Vagina (tissue), 2 donors: ENCODE measurements at regions not wholly inside any gene's neighbourhood (a gene's known extent, or its start where the extent isn't known, plus 50 kb on each side); places are given as distances from the start of the nearest gene placed in this dataset.
A peak's percentile ranks its signal among the peaks of the same experiment; 100 is the strongest.

Experiments
- DNase-seq, 2 donors: peaks; one replicate each; pipeline ENCODE4 v3.0.0-alpha.2; 2017; ENCODE audit errors: extremely low spot score in 2 of 2
- H3K27ac ChIP-seq: fragments of 200-600 bp; sonication (generic); one replicate; pipeline ENCODE4 v1.5.1; 2019
- H3K27me3 ChIP-seq: fragments of 200-600 bp; sonication (generic); one replicate; pipeline ENCODE4 v1.5.1; 2019
- H3K36me3 ChIP-seq, 2 donors: fragments of 200-600 bp; sonication (generic); one replicate each; pipeline ENCODE4 v1.5.1; 2017 to 2019
- H3K4me1 ChIP-seq: fragments of 200-600 bp; sonication (generic); one replicate; pipeline ENCODE4 v1.5.1; 2019
- H3K4me3 ChIP-seq, 2 donors: fragments of 200-600 bp; sonication (generic); 1 replicate in 1 of 2; 2 replicates in 1 of 2; pipeline ENCODE4 v1.5.1; 2016 to 2019
- H3K9me3 ChIP-seq: fragments of 200-600 bp; sonication (generic); one replicate; pipeline ENCODE4 v1.5.1; 2019
- POLR2A ChIP-seq, 2 donors: fragments of 450-650 bp; IDR thresholded peaks; one replicate each; pipeline ENCODE4 v1.6.1; 2017; ENCODE audit warnings: antibody characterized with exemption in 2 of 2, mild to moderate bottlenecking in 2 of 2, moderate library complexity in 2 of 2
- POLR2AphosphoS5 ChIP-seq, 2 donors: sonication (generic); formaldehyde crosslinking; IDR thresholded peaks; one replicate each; pipeline ENCODE4 v1.9.0; 2017; ENCODE audit warnings: antibody characterized with exemption in 2 of 2, mild to moderate bottlenecking in 2 of 2, low read depth in 1 of 2; ENCODE audit not compliant: insufficient read depth in 1 of 2
- intact Hi-C: fragments of 100-400 bp; cut with DNase I; formaldehyde crosslinking; loops from one replicate; pipeline ENCODE4 v1.15.1; 2023
- TF ChIP-seq, protein P1 (sequence below), 3 experiments: fragments of 450-650 bp in 2 of 3; fragments of 200-600 bp in 1 of 3; sonication (generic) in 1 of 3; IDR thresholded peaks; one replicate each; pipeline ENCODE4 v1.5.1; 2017 to 2019; ENCODE audit warnings: antibody characterized with exemption in 3 of 3, mild to moderate bottlenecking in 2 of 3, moderate library complexity in 2 of 3

- peaks cover 26% of the 10 kb centered on the region for H3K4me1 ChIP-seq
- H3K27me3 ChIP-seq, result no peaks in the 10 kb centered on the region
- peak in 1 of 2 donors; percentile 49 for DNase-seq
- TF ChIP-seq POLR2A (IDR thresholded peaks at IDR 0.05) (no peak), POLR2AphosphoS5 (IDR thresholded peaks at IDR 0.05; ENCODE audit: insufficient read depth in 1 of 2, low read depth in 1 of 2) (no peak)
- TF ChIP-seq, protein P1, sequence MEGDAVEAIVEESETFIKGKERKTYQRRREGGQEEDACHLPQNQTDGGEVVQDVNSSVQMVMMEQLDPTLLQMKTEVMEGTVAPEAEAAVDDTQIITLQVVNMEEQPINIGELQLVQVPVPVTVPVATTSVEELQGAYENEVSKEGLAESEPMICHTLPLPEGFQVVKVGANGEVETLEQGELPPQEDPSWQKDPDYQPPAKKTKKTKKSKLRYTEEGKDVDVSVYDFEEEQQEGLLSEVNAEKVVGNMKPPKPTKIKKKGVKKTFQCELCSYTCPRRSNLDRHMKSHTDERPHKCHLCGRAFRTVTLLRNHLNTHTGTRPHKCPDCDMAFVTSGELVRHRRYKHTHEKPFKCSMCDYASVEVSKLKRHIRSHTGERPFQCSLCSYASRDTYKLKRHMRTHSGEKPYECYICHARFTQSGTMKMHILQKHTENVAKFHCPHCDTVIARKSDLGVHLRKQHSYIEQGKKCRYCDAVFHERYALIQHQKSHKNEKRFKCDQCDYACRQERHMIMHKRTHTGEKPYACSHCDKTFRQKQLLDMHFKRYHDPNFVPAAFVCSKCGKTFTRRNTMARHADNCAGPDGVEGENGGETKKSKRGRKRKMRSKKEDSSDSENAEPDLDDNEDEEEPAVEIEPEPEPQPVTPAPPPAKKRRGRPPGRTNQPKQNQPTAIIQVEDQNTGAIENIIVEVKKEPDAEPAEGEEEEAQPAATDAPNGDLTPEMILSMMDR (IDR thresholded peaks at IDR 0.05), result no peak
- no peak overlapping the region for H3K4me3 ChIP-seq
- intact Hi-C loops, result no loop called here
- H3K27ac ChIP-seq, result no peak overlapping the region
- no peaks in the 10 kb centered on the region for H3K9me3 ChIP-seq
- no peaks in the 10 kb centered on the region for H3K36me3 ChIP-seq
Observed at GRCh38 chr10:4073912-4074311, 288.9 kb upstream of the KLF6 start.

DNA sequence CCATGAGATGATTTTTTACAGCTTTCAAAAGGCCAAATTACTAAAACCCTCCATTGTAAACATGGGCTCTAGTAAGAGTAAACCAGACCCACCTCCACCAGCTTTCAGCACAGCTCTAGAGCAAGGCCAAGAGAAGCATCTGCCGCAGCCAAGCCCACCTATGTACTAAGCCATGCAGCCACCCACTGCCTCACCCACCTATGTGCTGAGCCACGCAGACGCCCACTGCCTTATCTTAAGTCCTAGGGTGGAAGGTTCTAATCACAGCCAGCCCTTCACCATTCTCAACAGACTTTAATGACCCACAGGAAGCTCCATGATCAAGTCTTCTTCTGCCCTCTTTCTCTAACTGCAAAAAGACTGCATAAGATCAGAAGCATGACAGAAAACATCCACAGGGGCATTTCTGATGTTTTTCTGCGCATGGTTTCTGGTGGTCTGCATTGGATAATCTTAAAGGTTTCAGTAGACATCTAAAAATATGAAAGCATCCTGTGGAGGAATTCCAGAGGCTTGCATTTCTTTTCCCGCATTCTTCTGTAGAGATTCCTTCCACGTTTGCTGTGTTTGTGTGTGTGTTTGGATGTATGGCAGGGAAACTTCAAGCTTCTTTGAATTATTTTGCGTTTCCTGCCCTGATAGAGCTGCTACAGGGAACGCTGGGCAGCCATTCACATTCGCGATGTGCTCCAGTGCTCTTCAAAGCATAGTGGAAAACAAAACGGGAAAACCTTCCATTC, 286.1 kb upstream of the KLF6 start:
- H3K36me3 ChIP-seq, result no peaks in the 10 kb centered on the region
- H3K9me3 ChIP-seq, result no peaks in the 10 kb centered on the region
- DNase-seq, result peak in 1 of 2 donors; percentile 74
- no peak overlapping the region for H3K27ac ChIP-seq
- TF ChIP-seq, protein P1 (IDR thresholded peaks at IDR 0.05), result no peak
- TF ChIP-seq POLR2A (IDR thresholded peaks at IDR 0.05) (no peak), POLR2AphosphoS5 (IDR thresholded peaks at IDR 0.05; ENCODE audit: insufficient read depth in 1 of 2, low read depth in 1 of 2) (no peak)
- peaks cover 52% of the 10 kb centered on the region for H3K4me1 ChIP-seq
- intact Hi-C loops, result no loop called here
- no peaks in the 10 kb centered on the region for H3K27me3 ChIP-seq
- no peak overlapping the region for H3K4me3 ChIP-seq

DNA sequence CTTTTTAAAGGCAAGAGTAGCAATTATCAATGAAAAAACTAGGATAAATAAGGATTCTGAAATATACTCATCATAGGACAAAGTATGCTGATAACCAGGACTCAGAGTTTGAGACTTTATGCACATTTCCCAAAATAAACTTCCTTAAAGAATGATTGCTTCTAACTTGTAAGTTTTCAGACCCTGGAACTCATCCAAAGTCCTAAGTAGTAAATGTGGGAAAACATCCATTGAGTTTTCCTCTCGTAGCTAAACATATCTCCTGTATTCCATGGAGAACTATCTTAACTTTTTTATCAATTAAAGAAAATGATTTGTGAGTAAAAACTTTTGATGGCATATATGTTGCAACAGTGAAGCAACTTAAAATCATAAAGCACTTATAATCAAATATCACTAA, 285.2 kb upstream of the KLF6 start:
- H3K27me3 ChIP-seq, result no peaks in the 10 kb centered on the region
- H3K4me3 ChIP-seq, result no peak overlapping the region
- H3K4me1 ChIP-seq, result peaks cover 52% of the 10 kb centered on the region
- intact Hi-C loops, result no loop called here
- no peak overlapping the region for H3K27ac ChIP-seq
- TF ChIP-seq POLR2A (IDR thresholded peaks at IDR 0.05) (no peak), POLR2AphosphoS5 (IDR thresholded peaks at IDR 0.05; ENCODE audit: insufficient read depth in 1 of 2, low read depth in 1 of 2) (no peak)
- TF ChIP-seq, protein P1 (IDR thresholded peaks at IDR 0.05), result no peak
- DNase-seq, result no peak
- no peaks in the 10 kb centered on the region for H3K36me3 ChIP-seq
- no peaks in the 10 kb centered on the region for H3K9me3 ChIP-seq

GRCh38 chr10:4069491-4069890, 284.5 kb upstream of the KLF6 start:
- peak in 1 of 2 donors; percentile 69 for DNase-seq
- Histone ChIP-seq H3K27me3 (no peaks in the 10 kb centered on the region), H3K9me3 (no peaks in the 10 kb centered on the region), H3K36me3 (no peaks in the 10 kb centered on the region), H3K4me3 (no peak overlapping the region), H3K4me1 (peaks cover 47% of the 10 kb centered on the region), H3K27ac (no peak overlapping the region)
- no peak for TF ChIP-seq POLR2A (IDR thresholded peaks at IDR 0.05)
- intact Hi-C loops, result no loop called here

DNA sequence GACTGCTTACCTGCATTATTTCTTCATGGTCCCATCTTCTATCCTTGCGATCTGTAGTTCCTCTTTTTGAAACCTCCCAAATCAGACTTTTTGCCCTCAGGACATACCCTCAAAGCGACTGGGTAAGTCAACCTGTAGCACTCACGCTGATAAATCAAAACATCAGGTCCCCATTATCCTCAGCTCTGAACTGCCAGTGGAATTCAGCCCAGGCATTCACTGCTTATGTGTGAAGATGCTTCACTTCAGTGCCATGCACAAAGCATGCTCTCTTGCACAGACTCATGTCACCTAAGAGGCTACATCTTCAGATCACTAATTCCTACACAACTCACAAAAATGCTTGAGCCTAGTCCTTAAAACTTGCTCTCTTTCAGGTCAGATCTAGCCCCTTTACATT, 283.6 kb upstream of the KLF6 start:
- Histone ChIP-seq H3K9me3 (no peaks in the 10 kb centered on the region), H3K27me3 (no peaks in the 10 kb centered on the region), H3K27ac (peak overlapping the region; percentile 51), H3K36me3 (no peaks in the 10 kb centered on the region), H3K4me3 (no peak overlapping the region), H3K4me1 (peaks cover 38% of the 10 kb centered on the region)
- TF ChIP-seq POLR2A (IDR thresholded peaks at IDR 0.05) (no peak), POLR2AphosphoS5 (IDR thresholded peaks at IDR 0.05; ENCODE audit: insufficient read depth in 1 of 2, low read depth in 1 of 2) (no peak)
- TF ChIP-seq, protein P1 (IDR thresholded peaks at IDR 0.05), result no peak
- intact Hi-C loops, result no loop called here
- peak in 1 of 2 donors; percentile 76 for DNase-seq
